CD4-positive, alpha-beta T cell treated with Interleukin-6 for 4 hours (primary cell): ENCODE measurements at regions not wholly inside any gene's neighbourhood (a gene's known extent, or its start where the extent isn't known, plus 50 kb on each side); places are given as distances from the start of the nearest gene placed in this dataset.
"Not testable (repeated sequence)": the region's sequence is repeated elsewhere in the genome, so short reads cannot be mapped to it uniquely, and the experiment has no call there.

Source experiments
- DNase-seq: peaks from one replicate; pipeline ENCODE4 v3.0.0-alpha.2; 2020; ENCODE audit warnings: mixed read lengths

DNA sequence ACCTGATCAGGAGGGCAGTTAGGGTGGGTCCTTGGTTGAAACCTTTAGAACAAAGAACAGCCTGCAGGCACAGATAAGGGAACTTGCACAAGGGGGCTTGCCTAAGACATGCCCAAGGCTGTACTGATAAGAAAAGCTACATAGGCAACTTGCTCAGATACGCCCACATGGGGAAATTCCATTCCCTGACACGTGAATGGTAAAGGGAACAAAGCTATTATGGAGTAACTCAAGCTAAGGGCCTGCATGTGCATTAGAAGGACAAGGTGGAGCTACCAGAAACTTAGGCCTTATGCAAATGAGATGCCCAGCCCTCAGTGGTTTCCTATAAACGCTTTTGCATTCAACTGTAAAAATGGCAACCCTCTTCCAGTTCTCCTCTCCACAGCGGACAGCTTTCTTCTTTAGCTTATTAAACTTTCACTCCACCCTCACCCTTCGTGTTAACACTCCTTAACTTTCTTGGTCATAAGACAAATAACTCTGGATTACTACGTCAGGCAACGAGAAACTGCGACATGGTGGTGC is 1192.1 kb upstream of the CELF2 start:
- no peak for DNase-seq

GRCh38 chr10:9828110-9828509 is 1189.6 kb upstream of the CELF2 start:
- DNase-seq = no peak

DNA sequence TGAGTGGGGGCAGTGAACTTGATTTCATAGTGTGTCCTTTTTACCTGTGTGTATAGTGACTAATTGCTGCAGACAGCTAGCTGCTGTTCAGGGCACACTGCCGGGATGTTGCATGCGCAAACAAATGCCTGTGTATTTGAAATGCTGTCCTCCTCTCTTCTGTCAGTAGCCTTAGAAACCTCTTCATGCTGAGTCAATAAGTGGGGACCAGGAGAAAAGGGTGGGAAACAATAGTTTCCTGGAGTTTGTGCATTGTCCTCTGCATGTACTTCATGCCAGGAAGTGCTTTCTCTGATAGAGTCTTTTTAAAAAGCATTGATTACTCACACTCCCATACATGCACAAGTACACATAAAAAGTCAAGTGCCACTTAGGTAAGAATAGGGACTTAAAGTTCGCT is 1183.7 kb upstream of the CELF2 start:
- no peak for DNase-seq

- DNase-seq = no peak
Measured at GRCh38 chr10:9834434-9834833, 1183.2 kb upstream of the CELF2 start.

GRCh38 chr10:9845075-9845474 is 1172.6 kb upstream of the CELF2 start:
- no peak for DNase-seq

DNA sequence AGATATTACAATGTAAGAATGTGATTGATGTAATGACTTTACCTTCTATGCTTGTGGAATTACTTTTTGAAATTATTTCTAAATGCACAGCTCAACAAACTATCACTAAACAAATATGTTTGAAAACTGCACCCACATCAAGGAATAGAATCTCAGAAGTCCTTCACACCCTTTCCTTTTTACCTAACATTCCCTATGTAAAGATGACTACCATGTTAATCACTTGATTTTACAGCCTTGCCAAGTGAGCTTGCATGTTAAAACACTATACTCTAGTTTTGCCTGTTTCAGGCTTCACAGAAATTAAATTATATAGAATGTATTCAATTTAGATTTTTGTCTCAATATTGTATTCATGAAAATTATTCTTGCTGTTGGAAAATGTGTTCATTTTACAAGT is 1169.4 kb upstream of the CELF2 start:
- DNase-seq = no peak

- no peak for DNase-seq
Measured at GRCh38 chr10:9848981-9849380, 1168.7 kb upstream of the CELF2 start.

GRCh38 chr10:9850415-9850814 is 1167.3 kb upstream of the CELF2 start:
- no peak for DNase-seq

GRCh38 chr10:9851808-9852207 is 1165.9 kb upstream of the CELF2 start:
- no peak for DNase-seq

- no peak for DNase-seq
Measured at GRCh38 chr10:9853405-9854355, 1164.0 kb upstream of the CELF2 start.

- DNase-seq = not testable (repeated sequence)
Measured at GRCh38 chr10:9855451-9855850, 1162.2 kb upstream of the CELF2 start.

DNA sequence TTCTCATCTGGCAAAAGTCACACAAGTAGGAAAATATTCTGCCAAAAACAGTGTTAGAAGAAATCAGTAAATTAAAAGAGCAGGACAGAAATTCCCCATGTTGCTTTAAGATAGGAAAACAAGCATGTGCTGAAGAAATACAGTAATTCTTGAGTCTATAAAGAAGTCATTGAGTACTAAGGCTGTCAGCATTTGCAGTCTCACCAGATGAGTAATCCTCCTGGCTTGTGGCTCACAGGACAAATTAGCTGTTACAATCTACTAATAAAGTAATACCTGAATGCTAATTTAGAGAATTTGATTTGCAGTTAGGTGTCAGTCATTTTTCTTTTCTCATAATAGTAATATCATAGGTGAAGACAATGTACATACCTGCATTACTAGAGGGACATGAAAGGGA is 1158.9 kb upstream of the CELF2 start:
- no peak for DNase-seq

GRCh38 chr10:9860045-9860444 is 1157.6 kb upstream of the CELF2 start:
- no peak for DNase-seq

DNA sequence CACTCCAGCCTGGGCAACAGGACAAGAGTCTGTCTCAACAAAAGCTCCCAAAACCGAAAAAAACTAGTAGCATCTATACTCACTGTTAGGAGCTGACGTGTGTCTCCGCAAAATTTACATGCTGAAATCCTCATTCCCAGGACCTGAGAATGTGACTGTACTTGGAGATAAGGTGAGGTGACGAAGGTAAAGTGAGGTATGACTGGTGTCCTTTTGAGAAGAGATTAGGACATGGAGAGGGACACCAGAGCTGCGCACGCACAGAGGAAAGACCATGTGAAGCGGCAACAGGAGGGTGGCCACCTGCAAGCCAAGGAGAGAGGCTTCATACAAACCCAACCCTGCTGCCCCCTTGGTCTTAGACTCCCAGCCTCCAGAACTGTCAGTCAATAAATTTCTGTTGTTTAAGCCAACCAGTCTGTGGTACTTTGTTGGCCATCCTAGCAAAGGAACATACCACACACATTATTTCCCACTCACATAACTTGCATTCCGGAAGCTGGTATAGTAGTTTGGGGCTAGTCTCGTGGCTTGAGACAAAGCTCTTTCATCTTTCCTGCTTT is 1154.0 kb upstream of the CELF2 start:
- no peak for DNase-seq

GRCh38 chr10:9868499-9868898 is 1149.2 kb upstream of the CELF2 start:
- no peak for DNase-seq

GRCh38 chr10:9869205-9869604 is 1148.5 kb upstream of the CELF2 start:
- DNase-seq = no peak

GRCh38 chr10:9869606-9870176 is 1148.0 kb upstream of the CELF2 start:
- no peak for DNase-seq

DNA sequence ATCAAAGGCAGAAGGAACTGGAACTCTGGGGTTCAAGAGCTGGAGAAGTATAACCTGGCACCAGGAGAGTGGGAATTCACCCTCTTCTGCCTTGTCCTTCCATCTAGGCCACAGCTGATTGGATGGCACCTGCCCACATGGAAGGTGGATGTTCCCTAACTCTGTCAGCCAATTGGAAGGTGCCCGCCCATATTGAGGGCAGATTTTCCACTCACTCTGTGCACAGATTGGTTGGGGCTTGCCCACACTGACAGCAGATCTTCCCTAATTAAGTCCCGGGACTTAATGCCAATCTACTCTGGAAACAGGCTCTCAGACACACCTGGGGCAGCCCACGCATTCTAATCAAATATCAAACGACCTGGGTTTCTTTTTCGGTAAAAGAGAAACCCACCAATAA is 1142.3 kb upstream of the CELF2 start:
- no peak for DNase-seq

DNA sequence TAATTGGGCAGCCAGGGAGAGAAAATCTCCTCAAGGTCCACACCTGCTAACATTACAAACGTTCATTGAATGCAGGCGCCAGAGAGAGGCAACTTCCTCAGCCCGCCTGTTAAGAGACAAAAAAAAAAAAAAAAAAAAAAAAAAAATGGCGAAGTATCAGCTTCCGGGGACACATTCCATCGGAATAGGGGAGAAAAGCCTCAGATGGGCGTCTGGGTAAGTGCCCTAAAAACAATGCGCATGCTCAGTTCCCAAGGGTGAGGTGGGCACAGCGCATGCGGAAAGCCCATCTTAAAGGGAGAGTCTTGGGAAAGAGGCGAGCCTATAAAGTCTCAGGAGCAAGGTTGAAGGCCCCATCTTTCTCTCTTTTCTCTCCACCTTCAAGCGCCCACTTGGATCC is 1139.7 kb upstream of the CELF2 start:
- DNase-seq = no peak

- DNase-seq = no peak
Measured at GRCh38 chr10:9878383-9878782, 1139.3 kb upstream of the CELF2 start.

- no peak for DNase-seq
Measured at GRCh38 chr10:9885761-9886160, 1131.9 kb upstream of the CELF2 start.

- DNase-seq = no peak
Measured at GRCh38 chr10:9886772-9887171, 1130.9 kb upstream of the CELF2 start.

DNA sequence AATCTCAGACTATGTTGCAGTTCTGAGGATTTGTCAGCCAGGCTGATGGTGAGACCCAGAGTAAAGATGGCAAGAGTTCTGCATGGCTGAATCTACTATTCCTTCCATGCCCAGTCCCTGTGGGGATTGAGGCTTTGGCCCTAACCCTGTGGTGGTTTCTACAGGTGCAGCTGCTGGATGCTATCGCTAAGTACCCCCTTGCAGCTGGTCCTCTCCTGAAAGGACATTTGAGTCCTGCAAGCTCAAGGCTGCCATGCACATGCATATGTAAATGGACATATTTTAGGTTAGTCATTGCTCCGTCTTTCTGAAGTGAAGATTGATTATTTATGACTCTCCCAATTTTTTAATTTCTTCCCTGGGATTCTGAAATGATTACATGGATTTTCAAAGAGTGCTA is 1122.2 kb upstream of the CELF2 start:
- no peak for DNase-seq

GRCh38 chr10:9895981-9896380 is 1121.7 kb upstream of the CELF2 start:
- no peak for DNase-seq
